ENCODE measurements at regions not wholly inside any gene's neighbourhood (a gene's known extent, or its start where the extent isn't known, plus 50 kb on each side); places are given as distances from the start of the nearest gene placed in this dataset.

DNA sequence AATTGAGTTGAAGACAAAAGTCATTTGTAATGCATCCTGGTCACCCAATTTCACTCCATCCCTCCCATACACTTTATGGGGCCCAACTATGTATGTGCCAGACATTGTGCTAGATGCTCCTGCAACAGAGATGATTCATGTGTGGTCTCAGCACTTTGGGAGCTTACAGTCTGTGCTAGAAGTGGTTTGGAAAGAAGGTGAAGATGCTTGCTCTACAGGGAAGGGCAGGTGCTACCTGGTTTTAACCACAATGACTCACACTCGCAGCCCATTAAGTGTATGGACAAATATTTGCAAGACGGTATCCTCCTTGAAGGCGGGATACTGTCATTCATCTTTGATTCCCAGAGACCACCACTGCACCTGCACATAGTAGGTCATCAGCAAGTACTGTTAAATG, 257.6 kb downstream of the OTUD1 start:
- TF ChIP-seq POLR2A (IDR thresholded peaks at IDR 0.05): no peak
- TF ChIP-seq, protein P1, sequence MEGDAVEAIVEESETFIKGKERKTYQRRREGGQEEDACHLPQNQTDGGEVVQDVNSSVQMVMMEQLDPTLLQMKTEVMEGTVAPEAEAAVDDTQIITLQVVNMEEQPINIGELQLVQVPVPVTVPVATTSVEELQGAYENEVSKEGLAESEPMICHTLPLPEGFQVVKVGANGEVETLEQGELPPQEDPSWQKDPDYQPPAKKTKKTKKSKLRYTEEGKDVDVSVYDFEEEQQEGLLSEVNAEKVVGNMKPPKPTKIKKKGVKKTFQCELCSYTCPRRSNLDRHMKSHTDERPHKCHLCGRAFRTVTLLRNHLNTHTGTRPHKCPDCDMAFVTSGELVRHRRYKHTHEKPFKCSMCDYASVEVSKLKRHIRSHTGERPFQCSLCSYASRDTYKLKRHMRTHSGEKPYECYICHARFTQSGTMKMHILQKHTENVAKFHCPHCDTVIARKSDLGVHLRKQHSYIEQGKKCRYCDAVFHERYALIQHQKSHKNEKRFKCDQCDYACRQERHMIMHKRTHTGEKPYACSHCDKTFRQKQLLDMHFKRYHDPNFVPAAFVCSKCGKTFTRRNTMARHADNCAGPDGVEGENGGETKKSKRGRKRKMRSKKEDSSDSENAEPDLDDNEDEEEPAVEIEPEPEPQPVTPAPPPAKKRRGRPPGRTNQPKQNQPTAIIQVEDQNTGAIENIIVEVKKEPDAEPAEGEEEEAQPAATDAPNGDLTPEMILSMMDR (IDR thresholded peaks at IDR 0.05 in 4 of 5, conservative IDR thresholded peaks at IDR 0.05 in 1 of 5): no peak

Measured in gastrocnemius medialis (tissue), 4 donors.